Panc1 (cell line): ENCODE measurements at regions not wholly inside any gene's neighbourhood (a gene's known extent, or its start where the extent isn't known, plus 50 kb on each side); places are given as distances from the start of the nearest gene placed in this dataset.

Experiments
- POLR2AphosphoS5 ChIP-seq: IDR thresholded peaks from 2 replicates; pipeline ENCODE4 v1.6.1; 2012; ENCODE audit warnings: mild to moderate bottlenecking, low read depth, low read length, moderate library complexity
- TF ChIP-seq, protein P1 (sequence below): fragments of 450-650 bp; IDR thresholded peaks from 2 replicates; pipeline ENCODE4 v1.5.1; 2017; ENCODE audit warnings: mild to moderate bottlenecking

DNA sequence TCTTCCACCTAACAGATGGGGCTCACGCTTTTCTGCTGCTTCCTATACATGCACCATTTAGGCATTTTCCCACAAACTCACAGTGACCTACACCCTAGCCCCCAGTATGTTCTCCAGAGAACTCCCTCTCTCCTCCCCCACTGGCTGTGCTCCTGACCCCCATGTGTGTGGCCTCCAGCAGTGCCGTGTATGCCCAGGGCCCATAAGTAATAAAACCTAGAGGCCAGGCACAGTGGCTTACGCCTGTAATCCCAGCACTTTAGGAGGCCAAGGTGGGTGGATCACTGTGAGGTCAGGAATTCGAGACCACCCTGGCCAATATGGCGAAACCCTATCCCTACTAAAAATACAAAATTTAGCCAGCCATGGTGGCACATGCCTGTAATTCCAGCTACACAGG, 54.7 kb upstream of the NXT1 start:
- TF ChIP-seq, protein P1, sequence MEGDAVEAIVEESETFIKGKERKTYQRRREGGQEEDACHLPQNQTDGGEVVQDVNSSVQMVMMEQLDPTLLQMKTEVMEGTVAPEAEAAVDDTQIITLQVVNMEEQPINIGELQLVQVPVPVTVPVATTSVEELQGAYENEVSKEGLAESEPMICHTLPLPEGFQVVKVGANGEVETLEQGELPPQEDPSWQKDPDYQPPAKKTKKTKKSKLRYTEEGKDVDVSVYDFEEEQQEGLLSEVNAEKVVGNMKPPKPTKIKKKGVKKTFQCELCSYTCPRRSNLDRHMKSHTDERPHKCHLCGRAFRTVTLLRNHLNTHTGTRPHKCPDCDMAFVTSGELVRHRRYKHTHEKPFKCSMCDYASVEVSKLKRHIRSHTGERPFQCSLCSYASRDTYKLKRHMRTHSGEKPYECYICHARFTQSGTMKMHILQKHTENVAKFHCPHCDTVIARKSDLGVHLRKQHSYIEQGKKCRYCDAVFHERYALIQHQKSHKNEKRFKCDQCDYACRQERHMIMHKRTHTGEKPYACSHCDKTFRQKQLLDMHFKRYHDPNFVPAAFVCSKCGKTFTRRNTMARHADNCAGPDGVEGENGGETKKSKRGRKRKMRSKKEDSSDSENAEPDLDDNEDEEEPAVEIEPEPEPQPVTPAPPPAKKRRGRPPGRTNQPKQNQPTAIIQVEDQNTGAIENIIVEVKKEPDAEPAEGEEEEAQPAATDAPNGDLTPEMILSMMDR = no peak
- TF ChIP-seq POLR2AphosphoS5 = no peak
